Right atrium auricular region (tissue), 2 donors: ENCODE measurements at regions not wholly inside any gene's neighbourhood (a gene's known extent, or its start where the extent isn't known, plus 50 kb on each side); places are given as distances from the start of the nearest gene placed in this dataset.
A peak's percentile ranks its signal among the peaks of the same experiment; 100 is the strongest.

ENCODE experiments used
- DNase-seq: peaks from one replicate; pipeline ENCODE4 v3.0.0-alpha.2; 2019; ENCODE audit warnings: low spot score
- H3K27ac ChIP-seq, 2 donors: fragments of 200-600 bp; sonication (generic); 1 replicate in 1 of 2; 2 replicates in 1 of 2; pipeline ENCODE4 v1.5.1; 2016 to 2019
- H3K27me3 ChIP-seq, 2 donors: fragments of 200-600 bp; sonication (generic); one replicate each; pipeline versions ENCODE4 v1.5.1 to v1.6.0; 2017 to 2019
- H3K36me3 ChIP-seq: fragments of 200-600 bp; sonication (generic); one replicate; pipeline ENCODE4 v1.5.1; 2016
- H3K4me1 ChIP-seq, 2 donors: fragments of 200-600 bp; sonication (generic); one replicate each; pipeline versions ENCODE4 v1.5.1 to v1.6.0; 2017 to 2019
- H3K4me3 ChIP-seq, 2 donors: fragments of 200-600 bp; sonication (generic); 1 replicate in 1 of 2; 2 replicates in 1 of 2; pipeline ENCODE4 v1.5.1; 2017 to 2019; ENCODE audit warnings: mild to moderate bottlenecking in 1 of 2, moderate library complexity in 1 of 2
- H3K9me3 ChIP-seq, 2 donors: fragments of 200-600 bp; sonication (generic); one replicate each; pipeline ENCODE4 v1.5.1; 2019
- CTCF ChIP-seq, 2 donors: fragments of 200-600 bp; sonication (generic); IDR thresholded peaks; one replicate each; pipeline ENCODE4 v1.5.1; 2019; ENCODE audit warnings: antibody characterized with exemption in 2 of 2

- H3K36me3 ChIP-seq: no peaks in the 10 kb centered on the region
Observed at GRCh38 chr19:33950091-33950750, 153.6 kb downstream of the KCTD15 start.

GRCh38 chr19:33953023-33953422 lies 156.4 kb downstream of the KCTD15 start:
- peak; percentile 21 for DNase-seq

More at GRCh38 chr19:33950091-33950750, 153.6 kb downstream of the KCTD15 start:
- no peak for TF ChIP-seq CTCF (IDR thresholded peaks at IDR 0.05)
- no peaks in the 10 kb centered on the region for H3K4me1 ChIP-seq
- H3K27me3 ChIP-seq: no peaks in the 10 kb centered on the region
- no peaks in the 10 kb centered on the region for H3K9me3 ChIP-seq
- peak; percentile 53 for DNase-seq
- no peak overlapping the region for H3K27ac ChIP-seq
- H3K4me3 ChIP-seq: no peak overlapping the region

GRCh38 chr19:33953592-33953991 lies 156.9 kb downstream of the KCTD15 start:
- DNase-seq: peak; percentile 34
- Histone ChIP-seq H3K36me3 (no peaks in the 10 kb centered on the region), H3K9me3 (no peaks in the 10 kb centered on the region), H3K27me3 (no peaks in the 10 kb centered on the region), H3K27ac (no peak overlapping the region), H3K4me1 (no peaks in the 10 kb centered on the region), H3K4me3 (no peak overlapping the region)
- peak in 1 of 2 donors; percentile 12 for TF ChIP-seq CTCF (IDR thresholded peaks at IDR 0.05)

More at GRCh38 chr19:33953023-33953422, 156.4 kb downstream of the KCTD15 start:
- no peak for TF ChIP-seq CTCF (IDR thresholded peaks at IDR 0.05)
- H3K4me3 ChIP-seq: no peak overlapping the region
- H3K9me3 ChIP-seq: no peaks in the 10 kb centered on the region
- H3K4me1 ChIP-seq: no peaks in the 10 kb centered on the region
- no peaks in the 10 kb centered on the region for H3K36me3 ChIP-seq
- no peak overlapping the region for H3K27ac ChIP-seq
- no peaks in the 10 kb centered on the region for H3K27me3 ChIP-seq

GRCh38 chr19:33954686-33955085 lies 158.0 kb downstream of the KCTD15 start:
- no peaks in the 10 kb centered on the region for H3K9me3 ChIP-seq
- peak; percentile 30 for DNase-seq
- no peaks in the 10 kb centered on the region for H3K4me1 ChIP-seq
- H3K27me3 ChIP-seq: no peaks in the 10 kb centered on the region
- no peak for TF ChIP-seq CTCF (IDR thresholded peaks at IDR 0.05)
- H3K36me3 ChIP-seq: no peaks in the 10 kb centered on the region
- H3K4me3 ChIP-seq: no peak overlapping the region
- no peak overlapping the region for H3K27ac ChIP-seq

- Histone ChIP-seq H3K4me3 (no peak overlapping the region), H3K27ac (no peak overlapping the region), H3K36me3 (no peaks in the 10 kb centered on the region), H3K27me3 (no peaks in the 10 kb centered on the region), H3K9me3 (no peaks in the 10 kb centered on the region), H3K4me1 (no peaks in the 10 kb centered on the region)
- no peak for TF ChIP-seq CTCF (IDR thresholded peaks at IDR 0.05)
- peak; percentile 40 for DNase-seq
Observed at GRCh38 chr19:33956941-33957340, 160.3 kb downstream of the KCTD15 start.

- H3K4me3 ChIP-seq: no peak overlapping the region
- peak; percentile 9 for DNase-seq
- no peaks in the 10 kb centered on the region for H3K9me3 ChIP-seq
- no peak overlapping the region for H3K27ac ChIP-seq
- no peaks in the 10 kb centered on the region for H3K27me3 ChIP-seq
- no peak for TF ChIP-seq CTCF (IDR thresholded peaks at IDR 0.05)
- no peaks in the 10 kb centered on the region for H3K36me3 ChIP-seq
- H3K4me1 ChIP-seq: no peaks in the 10 kb centered on the region
Observed at GRCh38 chr19:33957804-33958203, 161.1 kb downstream of the KCTD15 start.
